Heart left ventricle (tissue), 13 donors: ENCODE measurements at regions not wholly inside any gene's neighbourhood (a gene's known extent, or its start where the extent isn't known, plus 50 kb on each side); places are given as distances from the start of the nearest gene placed in this dataset.

Experiments
- POLR2A ChIP-seq, 2 donors: fragments of 450-650 bp; IDR thresholded peaks; one replicate each; pipeline ENCODE4 v1.6.1; 2017; ENCODE audit warnings: antibody characterized with exemption in 2 of 2, mild to moderate bottlenecking in 2 of 2, moderate library complexity in 2 of 2
- TF ChIP-seq, protein P1 (sequence below), 12 donors: fragments of 200-600 bp; sonication (generic) in 4 of 12; IDR thresholded peaks; one replicate each; pipeline versions ENCODE4 v1.5.0 to v1.8.0; 2018 to 2022; ENCODE audit warnings: antibody characterized with exemption in 12 of 12, mild to moderate bottlenecking in 5 of 12
- donor health status: ischemic (EF 13 %, LVEDD 7.1; RV severe dilation, severe dysfunction).
- donor health status: DM: no; HTN: yes; CAD: no.
- donor health status: DM: no; HTN: no; CAD: no.
- donor health status: ischemic (EF 25% LVEDD 6.9; RV normal size, moderate dysfunction).
- donor health status: ischemic (EF 25% LVEDD 5.7; RV mildly dilated, moderate dysfunction).
- donor health status: ischemic (EF 35%, LVEDD 5.7; RV mildly dilated, moderate dysfunction).
- donor health status: nonischemic (EF 11% LVEDD 7.7; RV severe dilation, severe dysfunction).
- donor health status: DM: yes; HTN: yes; CAD: no.
- donor health status: PGD.
- donor health status: ischemic (EF 29% LVEDD 5.4; RV normal size, mild dysfunction).
- donor health status: nonischemic (EF 23%, LVEDD 6.1; RV moderate dilation, normal function).

GRCh38 chr2:172228177-172228808 lies 125.6 kb upstream of the DLX2 start:
- TF ChIP-seq, protein P1, sequence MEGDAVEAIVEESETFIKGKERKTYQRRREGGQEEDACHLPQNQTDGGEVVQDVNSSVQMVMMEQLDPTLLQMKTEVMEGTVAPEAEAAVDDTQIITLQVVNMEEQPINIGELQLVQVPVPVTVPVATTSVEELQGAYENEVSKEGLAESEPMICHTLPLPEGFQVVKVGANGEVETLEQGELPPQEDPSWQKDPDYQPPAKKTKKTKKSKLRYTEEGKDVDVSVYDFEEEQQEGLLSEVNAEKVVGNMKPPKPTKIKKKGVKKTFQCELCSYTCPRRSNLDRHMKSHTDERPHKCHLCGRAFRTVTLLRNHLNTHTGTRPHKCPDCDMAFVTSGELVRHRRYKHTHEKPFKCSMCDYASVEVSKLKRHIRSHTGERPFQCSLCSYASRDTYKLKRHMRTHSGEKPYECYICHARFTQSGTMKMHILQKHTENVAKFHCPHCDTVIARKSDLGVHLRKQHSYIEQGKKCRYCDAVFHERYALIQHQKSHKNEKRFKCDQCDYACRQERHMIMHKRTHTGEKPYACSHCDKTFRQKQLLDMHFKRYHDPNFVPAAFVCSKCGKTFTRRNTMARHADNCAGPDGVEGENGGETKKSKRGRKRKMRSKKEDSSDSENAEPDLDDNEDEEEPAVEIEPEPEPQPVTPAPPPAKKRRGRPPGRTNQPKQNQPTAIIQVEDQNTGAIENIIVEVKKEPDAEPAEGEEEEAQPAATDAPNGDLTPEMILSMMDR (IDR thresholded peaks at IDR 0.05), result no peak
- TF ChIP-seq POLR2A (IDR thresholded peaks at IDR 0.05), result no peak
